Jurkat, Clone E6-1 (cell line): ENCODE measurements at regions not wholly inside any gene's neighbourhood (a gene's known extent, or its start where the extent isn't known, plus 50 kb on each side); places are given as distances from the start of the nearest gene placed in this dataset.
"Not testable (repeated sequence)": the region's sequence is repeated elsewhere in the genome, so short reads cannot be mapped to it uniquely, and the experiment has no call there.

Experiments
- DNase-seq: peaks from one replicate; pipeline ENCODE4 v3.0.0-alpha.2; 2011; ENCODE audit warnings: low read depth, low spot score
- H3K4me3 ChIP-seq: 2 replicates; pipeline ENCODE4 v1.5.1; 2011; ENCODE audit warnings: mild to moderate bottlenecking, low read length, control low read depth, moderate library complexity

- DNase-seq, result no peak
- no peak overlapping the region for H3K4me3 ChIP-seq
Measured at GRCh38 chr13:97884707-97885468, 68.6 kb upstream of the IPO5 start.

DNA sequence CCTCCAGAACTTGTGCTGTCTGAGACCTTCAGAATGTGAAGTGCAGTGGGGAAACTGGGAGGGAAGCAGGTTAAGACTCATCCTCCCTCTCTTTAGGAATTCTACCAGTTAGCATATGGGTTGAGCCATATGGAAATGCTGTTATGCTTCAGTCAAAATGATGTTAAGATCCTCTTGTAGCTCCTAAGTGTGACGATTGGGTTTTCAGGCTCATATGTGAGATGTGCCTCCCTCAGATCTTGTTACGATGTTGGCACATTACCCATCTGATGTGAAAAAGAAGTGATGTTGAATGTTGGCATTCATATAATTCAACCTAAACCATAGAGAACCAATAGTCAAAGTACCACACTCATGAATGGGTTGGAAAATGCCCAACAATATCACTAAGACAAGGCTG, 67.8 kb upstream of the IPO5 start:
- no peak for DNase-seq
- H3K4me3 ChIP-seq, result no peak overlapping the region

GRCh38 chr13:97889803-97890202, 63.7 kb upstream of the IPO5 start:
- DNase-seq, result no peak
- H3K4me3 ChIP-seq, result no peak overlapping the region

DNA sequence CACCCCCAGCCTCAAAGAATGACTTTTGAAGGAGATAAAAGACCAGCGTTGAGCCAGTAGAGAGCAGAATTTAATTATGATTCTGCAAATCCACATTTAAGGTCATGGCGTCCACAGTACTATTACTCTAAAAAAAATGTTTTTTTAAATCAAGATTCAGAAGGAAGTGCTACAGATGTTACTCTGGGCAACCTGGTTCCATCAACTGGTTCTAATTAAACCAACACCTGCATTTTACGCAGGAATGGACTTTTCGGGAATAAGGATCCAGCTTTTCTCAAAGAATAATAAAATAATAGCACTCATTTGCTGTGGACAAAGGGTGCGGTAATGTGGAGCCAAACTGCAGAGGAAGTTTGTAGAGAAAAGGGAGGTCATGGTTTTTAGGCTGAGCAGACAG, 62.9 kb upstream of the IPO5 start:
- no peak for DNase-seq
- H3K4me3 ChIP-seq, result no peak overlapping the region

DNA sequence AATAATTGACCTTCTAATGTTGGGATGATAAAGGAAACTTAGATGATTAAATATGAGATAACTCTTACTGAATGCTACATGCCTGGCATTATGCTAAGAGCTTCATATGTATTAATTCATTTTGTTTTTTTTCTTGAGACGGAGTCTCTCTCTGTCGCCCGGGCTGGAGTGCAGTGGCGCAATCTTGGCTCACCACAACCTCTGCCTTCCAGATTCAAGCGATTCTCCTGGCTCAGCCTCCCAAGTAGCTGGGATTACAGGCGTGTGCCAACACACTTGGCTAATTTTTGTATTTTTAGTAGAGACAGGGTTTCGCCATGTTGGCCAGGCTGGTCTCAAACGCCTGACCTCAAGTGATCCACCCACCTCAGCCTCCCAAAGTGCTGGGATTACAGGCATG, 61.5 kb upstream of the IPO5 start:
- not testable (repeated sequence) for DNase-seq, H3K4me3 ChIP-seq

GRCh38 chr13:97892717-97893116, 60.8 kb upstream of the IPO5 start:
- no peak for DNase-seq
- no peak overlapping the region for H3K4me3 ChIP-seq

DNA sequence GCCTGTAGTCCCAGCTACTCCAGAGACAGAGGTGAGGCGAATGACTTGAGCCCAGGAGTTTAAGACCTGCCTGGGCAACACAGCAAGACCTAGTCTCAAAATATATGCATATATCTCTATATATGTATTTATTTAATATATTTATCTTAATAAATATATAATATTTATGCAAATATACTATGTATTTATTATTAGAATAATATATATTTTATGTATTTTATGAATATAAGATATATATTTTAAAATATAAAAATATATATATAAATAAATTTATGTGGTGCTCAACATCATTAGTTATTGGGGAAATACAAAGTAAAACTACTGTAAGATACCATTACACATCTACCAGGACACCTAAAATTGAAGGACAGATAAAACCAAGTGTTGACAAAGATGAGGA, 58.1 kb upstream of the IPO5 start:
- no peak overlapping the region for H3K4me3 ChIP-seq
- no peak for DNase-seq

- H3K4me3 ChIP-seq, result no peak overlapping the region
- DNase-seq, result no peak
Measured at GRCh38 chr13:97896446-97896845, 57.0 kb upstream of the IPO5 start.

GRCh38 chr13:97901716-97902115, 51.8 kb upstream of the IPO5 start:
- H3K4me3 ChIP-seq, result no peak overlapping the region
- no peak for DNase-seq
